ENCODE measurements at regions not wholly inside any gene's neighbourhood (a gene's known extent, or its start where the extent isn't known, plus 50 kb on each side); places are given as distances from the start of the nearest gene placed in this dataset.

DNA sequence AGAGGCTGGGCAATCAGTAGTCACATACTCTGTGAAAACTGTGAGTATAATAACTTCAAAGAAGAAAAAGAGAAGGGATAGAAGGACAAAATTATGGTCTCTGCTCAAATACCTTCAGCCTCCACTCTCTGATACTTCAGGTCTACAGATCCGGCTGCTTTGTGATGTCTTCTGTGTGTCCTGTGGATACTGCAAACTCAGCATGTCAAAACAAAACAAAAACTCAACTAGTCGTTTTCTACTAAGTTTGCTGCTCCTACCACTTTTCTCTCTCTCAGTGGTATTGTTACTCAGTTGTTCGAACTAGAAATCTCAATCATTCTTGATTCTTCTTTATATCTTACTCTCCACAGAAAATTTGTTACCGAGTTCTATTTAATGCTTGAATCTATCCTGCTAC is 202.4 kb upstream of the ANK2 start:
- Histone ChIP-seq H3K9me3 (ENCODE audit: low read length) (no peaks in the 10 kb centered on the region), H4K20me1 (ENCODE audit: insufficient read depth) (no peaks in the 10 kb centered on the region), H3K9ac (ENCODE audit: low read length) (no peak overlapping the region), H3K36me3 (ENCODE audit: insufficient read depth, low read length) (no peaks in the 10 kb centered on the region), H3K79me2 (replicated peaks; ENCODE audit: insufficient read depth, low read length) (no peaks in the 10 kb centered on the region), H3K27ac (ENCODE audit: low read length) (no peak overlapping the region), H3F3A (ENCODE audit: insufficient read depth, low read length, poor library complexity, severe bottlenecking) (no peaks in the 10 kb centered on the region), H3K4me3 (ENCODE audit: low read length) (no peak overlapping the region), H3K27me3 (ENCODE audit: insufficient read depth, low read depth, low read length) (no peaks in the 10 kb centered on the region), H2AFZ (ENCODE audit: low read depth, low read length) (no peak overlapping the region), H3K4me2 (ENCODE audit: low read length) (no peak overlapping the region), H3K9me2 (ENCODE audit: insufficient read depth, low read length) (no peaks in the 10 kb centered on the region)
- TF ChIP-seq POLR2AphosphoS5 (IDR thresholded peaks at IDR 0.05), result no peak
- no peak for TF ChIP-seq TAF1 (IDR thresholded peaks at IDR 0.05; ENCODE audit: low read depth)
- TF ChIP-seq EP300 (conservative IDR thresholded peaks at IDR 0.05; ENCODE audit: poor library complexity, severe bottlenecking), result no peak
- no peak for TF ChIP-seq EZH2 (IDR thresholded peaks at IDR 0.05; ENCODE audit: borderline replicate concordance, insufficient read depth, low read length, poor library complexity, severe bottlenecking)
- no peak for TF ChIP-seq SMC3 (conservative IDR thresholded peaks at IDR 0.05; ENCODE audit: poor library complexity)
- TF ChIP-seq, protein P1, sequence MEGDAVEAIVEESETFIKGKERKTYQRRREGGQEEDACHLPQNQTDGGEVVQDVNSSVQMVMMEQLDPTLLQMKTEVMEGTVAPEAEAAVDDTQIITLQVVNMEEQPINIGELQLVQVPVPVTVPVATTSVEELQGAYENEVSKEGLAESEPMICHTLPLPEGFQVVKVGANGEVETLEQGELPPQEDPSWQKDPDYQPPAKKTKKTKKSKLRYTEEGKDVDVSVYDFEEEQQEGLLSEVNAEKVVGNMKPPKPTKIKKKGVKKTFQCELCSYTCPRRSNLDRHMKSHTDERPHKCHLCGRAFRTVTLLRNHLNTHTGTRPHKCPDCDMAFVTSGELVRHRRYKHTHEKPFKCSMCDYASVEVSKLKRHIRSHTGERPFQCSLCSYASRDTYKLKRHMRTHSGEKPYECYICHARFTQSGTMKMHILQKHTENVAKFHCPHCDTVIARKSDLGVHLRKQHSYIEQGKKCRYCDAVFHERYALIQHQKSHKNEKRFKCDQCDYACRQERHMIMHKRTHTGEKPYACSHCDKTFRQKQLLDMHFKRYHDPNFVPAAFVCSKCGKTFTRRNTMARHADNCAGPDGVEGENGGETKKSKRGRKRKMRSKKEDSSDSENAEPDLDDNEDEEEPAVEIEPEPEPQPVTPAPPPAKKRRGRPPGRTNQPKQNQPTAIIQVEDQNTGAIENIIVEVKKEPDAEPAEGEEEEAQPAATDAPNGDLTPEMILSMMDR (IDR thresholded peaks at IDR 0.05; ENCODE audit: poor library complexity, severe bottlenecking), result no peak
- no peak for TF ChIP-seq RAD21 (conservative IDR thresholded peaks at IDR 0.05)
- no peak for TF ChIP-seq MXI1 (conservative IDR thresholded peaks at IDR 0.05; ENCODE audit: poor library complexity, severe bottlenecking)
- TF ChIP-seq, protein P2, sequence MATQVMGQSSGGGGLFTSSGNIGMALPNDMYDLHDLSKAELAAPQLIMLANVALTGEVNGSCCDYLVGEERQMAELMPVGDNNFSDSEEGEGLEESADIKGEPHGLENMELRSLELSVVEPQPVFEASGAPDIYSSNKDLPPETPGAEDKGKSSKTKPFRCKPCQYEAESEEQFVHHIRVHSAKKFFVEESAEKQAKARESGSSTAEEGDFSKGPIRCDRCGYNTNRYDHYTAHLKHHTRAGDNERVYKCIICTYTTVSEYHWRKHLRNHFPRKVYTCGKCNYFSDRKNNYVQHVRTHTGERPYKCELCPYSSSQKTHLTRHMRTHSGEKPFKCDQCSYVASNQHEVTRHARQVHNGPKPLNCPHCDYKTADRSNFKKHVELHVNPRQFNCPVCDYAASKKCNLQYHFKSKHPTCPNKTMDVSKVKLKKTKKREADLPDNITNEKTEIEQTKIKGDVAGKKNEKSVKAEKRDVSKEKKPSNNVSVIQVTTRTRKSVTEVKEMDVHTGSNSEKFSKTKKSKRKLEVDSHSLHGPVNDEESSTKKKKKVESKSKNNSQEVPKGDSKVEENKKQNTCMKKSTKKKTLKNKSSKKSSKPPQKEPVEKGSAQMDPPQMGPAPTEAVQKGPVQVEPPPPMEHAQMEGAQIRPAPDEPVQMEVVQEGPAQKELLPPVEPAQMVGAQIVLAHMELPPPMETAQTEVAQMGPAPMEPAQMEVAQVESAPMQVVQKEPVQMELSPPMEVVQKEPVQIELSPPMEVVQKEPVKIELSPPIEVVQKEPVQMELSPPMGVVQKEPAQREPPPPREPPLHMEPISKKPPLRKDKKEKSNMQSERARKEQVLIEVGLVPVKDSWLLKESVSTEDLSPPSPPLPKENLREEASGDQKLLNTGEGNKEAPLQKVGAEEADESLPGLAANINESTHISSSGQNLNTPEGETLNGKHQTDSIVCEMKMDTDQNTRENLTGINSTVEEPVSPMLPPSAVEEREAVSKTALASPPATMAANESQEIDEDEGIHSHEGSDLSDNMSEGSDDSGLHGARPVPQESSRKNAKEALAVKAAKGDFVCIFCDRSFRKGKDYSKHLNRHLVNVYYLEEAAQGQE (IDR thresholded peaks at IDR 0.05; ENCODE audit: borderline replicate concordance), result no peak

DNA sequence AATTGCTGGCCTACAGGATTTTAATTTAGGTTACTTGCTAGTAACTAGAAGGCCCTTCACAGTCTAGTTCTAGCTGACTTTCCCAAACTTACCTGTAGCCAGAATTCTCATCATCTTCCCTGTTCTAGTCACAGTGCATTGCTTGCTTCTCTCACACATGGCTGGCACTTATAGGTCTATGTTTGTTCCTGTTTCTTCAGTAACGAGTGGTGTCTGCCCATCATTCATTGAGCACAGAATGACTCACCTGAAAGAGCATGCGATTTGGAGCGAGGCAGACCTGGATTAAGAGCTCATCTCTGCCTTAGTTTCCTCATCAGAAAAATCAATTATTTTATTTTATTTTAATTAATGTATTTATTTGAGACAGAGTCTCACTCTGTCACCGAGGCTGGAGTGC is 201.7 kb upstream of the ANK2 start:
- Histone ChIP-seq H3K9me2 (ENCODE audit: insufficient read depth, low read length) (no peaks in the 10 kb centered on the region), H3K27ac (ENCODE audit: low read length) (no peak overlapping the region), H4K20me1 (ENCODE audit: insufficient read depth) (no peaks in the 10 kb centered on the region), H3K9me3 (ENCODE audit: low read length) (no peaks in the 10 kb centered on the region), H3F3A (ENCODE audit: insufficient read depth, low read length, poor library complexity, severe bottlenecking) (no peaks in the 10 kb centered on the region), H3K36me3 (ENCODE audit: insufficient read depth, low read length) (no peaks in the 10 kb centered on the region), H3K4me2 (ENCODE audit: low read length) (no peak overlapping the region), H3K9ac (ENCODE audit: low read length) (no peak overlapping the region), H3K4me3 (ENCODE audit: low read length) (no peak overlapping the region), H2AFZ (ENCODE audit: low read depth, low read length) (no peak overlapping the region), H3K79me2 (replicated peaks; ENCODE audit: insufficient read depth, low read length) (no peaks in the 10 kb centered on the region), H3K27me3 (ENCODE audit: insufficient read depth, low read depth, low read length) (no peaks in the 10 kb centered on the region)
- no peak for TF ChIP-seq MXI1 (conservative IDR thresholded peaks at IDR 0.05; ENCODE audit: poor library complexity, severe bottlenecking)

DNA sequence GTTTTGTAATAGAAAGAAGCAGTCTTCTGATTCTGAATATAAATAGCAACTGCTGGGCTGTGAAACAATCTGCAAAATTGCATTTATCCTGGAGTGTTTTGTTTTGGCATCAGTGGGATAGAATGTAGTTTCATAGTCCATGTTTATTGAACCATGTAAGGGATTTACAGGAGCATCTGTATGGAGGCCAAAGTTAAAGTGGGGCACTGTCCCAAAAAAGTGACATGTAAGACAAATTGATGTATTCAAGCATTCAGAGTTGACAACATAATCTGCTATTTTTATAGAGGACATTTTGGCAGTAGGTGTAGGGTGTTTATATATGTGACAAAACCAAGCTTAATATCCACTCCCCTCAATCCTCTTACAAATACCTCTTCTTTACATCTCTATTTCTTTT is 200.5 kb upstream of the ANK2 start:
- H4K20me1 ChIP-seq (ENCODE audit: insufficient read depth), result no peaks in the 10 kb centered on the region
- no peak overlapping the region for H3K4me2 ChIP-seq (ENCODE audit: low read length)
- H3K27me3 ChIP-seq (ENCODE audit: insufficient read depth, low read depth, low read length), result no peaks in the 10 kb centered on the region
- no peak overlapping the region for H3K9ac ChIP-seq (ENCODE audit: low read length)
- H3K4me3 ChIP-seq (ENCODE audit: low read length), result no peak overlapping the region
- H3K79me2 ChIP-seq (replicated peaks; ENCODE audit: insufficient read depth, low read length), result no peaks in the 10 kb centered on the region
- H3K36me3 ChIP-seq (ENCODE audit: insufficient read depth, low read length), result no peaks in the 10 kb centered on the region
- TF ChIP-seq MXI1 (conservative IDR thresholded peaks at IDR 0.05; ENCODE audit: poor library complexity, severe bottlenecking) (no peak), TAF1 (IDR thresholded peaks at IDR 0.05; ENCODE audit: low read depth) (no peak), POLR2AphosphoS5 (IDR thresholded peaks at IDR 0.05) (no peak), SMC3 (conservative IDR thresholded peaks at IDR 0.05; ENCODE audit: poor library complexity) (no peak)
- no peak overlapping the region for H2AFZ ChIP-seq (ENCODE audit: low read depth, low read length)
- no peaks in the 10 kb centered on the region for H3F3A ChIP-seq (ENCODE audit: insufficient read depth, low read length, poor library complexity, severe bottlenecking)
- H3K27ac ChIP-seq (ENCODE audit: low read length), result no peak overlapping the region
- no peaks in the 10 kb centered on the region for H3K9me3 ChIP-seq (ENCODE audit: low read length)
- no peaks in the 10 kb centered on the region for H3K9me2 ChIP-seq (ENCODE audit: insufficient read depth, low read length)

Data from neural cell (in vitro differentiated cells).